ENCODE measurements at regions not wholly inside any gene's neighbourhood (a gene's known extent, or its start where the extent isn't known, plus 50 kb on each side); places are given as distances from the start of the nearest gene placed in this dataset.

DNA sequence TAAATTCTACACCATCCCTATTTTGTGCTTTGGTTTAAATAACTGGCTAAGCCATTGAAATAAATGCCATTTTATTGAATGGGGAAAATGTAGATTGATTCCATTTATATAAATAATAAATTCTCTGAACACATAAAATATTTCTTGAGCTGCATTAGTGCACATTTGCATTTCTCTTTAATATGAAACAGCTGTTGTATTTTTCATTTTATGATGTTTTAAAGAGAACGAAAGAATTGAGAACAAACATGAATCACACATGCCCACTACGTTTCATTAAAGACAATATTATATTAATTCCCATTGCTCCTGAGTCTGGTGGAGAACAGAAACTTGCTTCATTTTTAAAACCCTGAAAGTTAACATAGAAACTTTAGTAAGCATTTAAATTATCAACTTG lies 235.7 kb upstream of the CFAP20DC start:
- Histone ChIP-seq H3K4me3 (no peak overlapping the region), H3K4me2 (no peak overlapping the region), H3K27ac (ENCODE audit: low read depth) (no peak overlapping the region), H3K79me2 (replicated peaks; ENCODE audit: insufficient read depth) (no peaks in the 10 kb centered on the region), H3K27me3 (ENCODE audit: insufficient read depth) (no peaks in the 10 kb centered on the region), H4K20me1 (replicated peaks; ENCODE audit: insufficient read depth) (no peaks in the 10 kb centered on the region; the same call in 1 of the 2 replicates), H3K9me2 (ENCODE audit: insufficient read depth) (peaks cover 7% of the 10 kb centered on the region), H3K4me1 (ENCODE audit: insufficient read depth) (no peaks in the 10 kb centered on the region), H3K36me3 (ENCODE audit: insufficient read depth) (no peaks in the 10 kb centered on the region), H2AFZ (no peak overlapping the region), H3F3A (replicated peaks; ENCODE audit: low read depth) (no peaks in the 10 kb centered on the region)
- H3K36me3 Mint-ChIP-seq (ENCODE audit: low read depth): no peaks in the 10 kb centered on the region
- no peak overlapping the region for H3K27ac Mint-ChIP-seq
- no peaks in the 10 kb centered on the region for H3K27me3 Mint-ChIP-seq (ENCODE audit: insufficient read depth, low read depth, poor library complexity)
- ATAC-seq (no peak), DNase-seq (ENCODE audit: low spot score) (no peak)
- H3K4me3 Mint-ChIP-seq: no peak overlapping the region
- no peaks in the 10 kb centered on the region for H3K9me3 Mint-ChIP-seq
- TF ChIP-seq CTCF (conservative IDR thresholded peaks at IDR 0.05; ENCODE audit: low read depth in 2 of 2): no peak
- no peak for TF ChIP-seq EZH2phosphoT487 (IDR thresholded peaks at IDR 0.05; ENCODE audit: unreplicated experiment)
- TF ChIP-seq ETS1 (IDR thresholded peaks at IDR 0.05): no peak
- TF ChIP-seq ZNF114 (CRISPR knock-in tag; IDR thresholded peaks at IDR 0.05): no peak
- TF ChIP-seq EZH2 (IDR thresholded peaks at IDR 0.05; ENCODE audit: low read depth, unreplicated experiment): no peak
- no peak for TF ChIP-seq ZNF462 (CRISPR knock-in tag; IDR thresholded peaks at IDR 0.05)
- TF ChIP-seq POLR2AphosphoS5 (IDR thresholded peaks at IDR 0.05; ENCODE audit: low read depth): no peak
- TF ChIP-seq ZNF331 (CRISPR knock-in tag; IDR thresholded peaks at IDR 0.05; ENCODE audit: low read depth): no peak
- no peak for TF ChIP-seq CREB1 (CRISPR knock-in tag; IDR thresholded peaks at IDR 0.05; ENCODE audit: low read depth)
- H3K4me1 Mint-ChIP-seq: no peaks in the 10 kb centered on the region
